Heart left ventricle (tissue), 16 donors: ENCODE measurements at regions not wholly inside any gene's neighbourhood (a gene's known extent, or its start where the extent isn't known, plus 50 kb on each side); places are given as distances from the start of the nearest gene placed in this dataset.

Source experiments
- ATAC-seq, 4 donors: fragments of 200-7000 bp; cut with Tn5 transposase; one replicate each; pipeline ENCODE4 v1.9.1; 2020 to 2022; ENCODE audit warnings: moderate library complexity in 4 of 4, mild to moderate bottlenecking in 3 of 4, moderate number of reproducible peaks in 1 of 4
- DNase-seq, 5 donors: peaks; one replicate each; pipeline ENCODE4 v3.0.0-alpha.2; 2020
- H3K27ac ChIP-seq, 12 donors: fragments of 200-600 bp; sonication (generic) in 4 of 12; one replicate each; pipeline versions ENCODE4 v1.5.0 to v1.8.0; 2016 to 2022; ENCODE audit warnings: mild to moderate bottlenecking in 2 of 12
- H3K27me3 ChIP-seq, 9 donors: fragments of 200-600 bp; sonication (generic) in 2 of 9; one replicate each; pipeline versions ENCODE4 v1.5.1 to v1.8.0; 2016 to 2022; ENCODE audit warnings: mild to moderate bottlenecking in 3 of 9
- H3K36me3 ChIP-seq, 9 donors: fragments of 200-600 bp; sonication (generic) in 2 of 9; one replicate each; pipeline versions ENCODE4 v1.5.0 to v1.8.0; 2018 to 2022; ENCODE audit warnings: mild to moderate bottlenecking in 2 of 9
- H3K4me1 ChIP-seq, 12 donors: fragments of 200-600 bp; sonication (generic) in 4 of 12; one replicate each; pipeline versions ENCODE4 v1.5.0 to v1.8.0; 2016 to 2022; ENCODE audit warnings: mild to moderate bottlenecking in 3 of 12
- H3K4me3 ChIP-seq, 12 donors: fragments of 200-600 bp; sonication (generic) in 4 of 12; one replicate each; pipeline versions ENCODE4 v1.5.0 to v1.8.0; 2017 to 2022; ENCODE audit warnings: mild to moderate bottlenecking in 9 of 12, moderate library complexity in 4 of 12
- H3K9me3 ChIP-seq, 12 donors: fragments of 200-600 bp; sonication (generic) in 4 of 12; one replicate each; pipeline versions ENCODE4 v1.5.0 to v1.8.0; 2016 to 2022; ENCODE audit warnings: mild to moderate bottlenecking in 1 of 12
- POLR2A ChIP-seq, 2 donors: fragments of 450-650 bp; IDR thresholded peaks; one replicate each; pipeline ENCODE4 v1.6.1; 2017; ENCODE audit warnings: antibody characterized with exemption in 2 of 2, mild to moderate bottlenecking in 2 of 2, moderate library complexity in 2 of 2
- WGBS, 4 donors: extraction: QIAGEN DNeasy Blood & Tissue Kit in 2 of 4; methylation state at CpG; one replicate each; pipeline versions ENCODE4 v1.1.5 to v1.1.7; 2013 to 2018; 5-methylcytosine and 5-hydroxymethylcytosine counted together
- intact Hi-C, 10 donors: fragments of 100-400 bp; cut with DNase I; formaldehyde crosslinking; loops; one replicate each; pipeline versions ENCODE4 v1.11.1 to v1.14.2; 2022
- TF ChIP-seq, protein P1 (sequence below), 12 donors: fragments of 200-600 bp; sonication (generic) in 4 of 12; IDR thresholded peaks; one replicate each; pipeline versions ENCODE4 v1.5.0 to v1.8.0; 2018 to 2022; ENCODE audit warnings: antibody characterized with exemption in 12 of 12, mild to moderate bottlenecking in 5 of 12
- donor health status: ischemic (EF 13 %, LVEDD 7.1; RV severe dilation, severe dysfunction).
- donor health status: healthy with polysubstance abuse.
- donor health status: DM: no; HTN: yes; CAD: no.
- donor health status: DM: no; HTN: no; CAD: no.
- donor health status: ischemic (EF 25% LVEDD 6.9; RV normal size, moderate dysfunction).
- donor health status: ischemic (EF 25% LVEDD 5.7; RV mildly dilated, moderate dysfunction).
- donor health status: healthy.
- donor health status: DM: yes; HTN: yes; CAD: no.
- donor health status: ischemic (EF 35%, LVEDD 5.7; RV mildly dilated, moderate dysfunction).
- donor health status: nonischemic (EF 11% LVEDD 7.7; RV severe dilation, severe dysfunction).
- donor health status: DM: yes; HTN: yes; CAD: no.
- donor health status: PGD.
- donor health status: ischemic (EF 29% LVEDD 5.4; RV normal size, mild dysfunction).
- donor health status: nonischemic (EF 23%, LVEDD 6.1; RV moderate dilation, normal function).

DNA sequence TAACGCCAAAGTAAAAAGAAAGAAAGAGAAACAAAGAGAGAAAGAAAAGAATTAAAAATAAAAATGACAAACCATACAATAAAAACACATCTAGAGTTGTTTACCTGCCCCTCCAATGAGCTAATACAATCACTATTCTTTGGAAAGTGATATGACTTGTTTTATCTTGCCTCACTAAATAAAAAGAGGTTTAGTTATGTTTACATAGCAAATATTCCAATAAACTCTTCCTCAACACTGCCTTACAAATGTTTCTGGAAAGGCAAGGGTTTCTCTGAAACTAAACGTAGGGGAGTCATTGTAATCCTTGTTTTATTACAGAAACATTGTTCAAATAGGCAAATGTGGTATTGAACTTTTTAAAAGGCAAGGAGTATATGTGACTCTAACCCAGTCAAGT, 396.2 kb downstream of the EPM2A start:
- intact Hi-C loops, result no loop called here
- 62 to 74% (median 69%) methylated on average over 2 of the region's 2 CpGs for WGBS, 4 donors
- Histone ChIP-seq H3K27ac (no peak overlapping the region), H3K27me3 (no peaks in the 10 kb centered on the region), H3K4me1 (no peaks in the 10 kb centered on the region), H3K36me3 (no peaks in the 10 kb centered on the region), H3K9me3 (no peaks in the 10 kb centered on the region), H3K4me3 (no peak overlapping the region)
- TF ChIP-seq, protein P1, sequence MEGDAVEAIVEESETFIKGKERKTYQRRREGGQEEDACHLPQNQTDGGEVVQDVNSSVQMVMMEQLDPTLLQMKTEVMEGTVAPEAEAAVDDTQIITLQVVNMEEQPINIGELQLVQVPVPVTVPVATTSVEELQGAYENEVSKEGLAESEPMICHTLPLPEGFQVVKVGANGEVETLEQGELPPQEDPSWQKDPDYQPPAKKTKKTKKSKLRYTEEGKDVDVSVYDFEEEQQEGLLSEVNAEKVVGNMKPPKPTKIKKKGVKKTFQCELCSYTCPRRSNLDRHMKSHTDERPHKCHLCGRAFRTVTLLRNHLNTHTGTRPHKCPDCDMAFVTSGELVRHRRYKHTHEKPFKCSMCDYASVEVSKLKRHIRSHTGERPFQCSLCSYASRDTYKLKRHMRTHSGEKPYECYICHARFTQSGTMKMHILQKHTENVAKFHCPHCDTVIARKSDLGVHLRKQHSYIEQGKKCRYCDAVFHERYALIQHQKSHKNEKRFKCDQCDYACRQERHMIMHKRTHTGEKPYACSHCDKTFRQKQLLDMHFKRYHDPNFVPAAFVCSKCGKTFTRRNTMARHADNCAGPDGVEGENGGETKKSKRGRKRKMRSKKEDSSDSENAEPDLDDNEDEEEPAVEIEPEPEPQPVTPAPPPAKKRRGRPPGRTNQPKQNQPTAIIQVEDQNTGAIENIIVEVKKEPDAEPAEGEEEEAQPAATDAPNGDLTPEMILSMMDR (IDR thresholded peaks at IDR 0.05), result no peak
- no peak for TF ChIP-seq POLR2A (IDR thresholded peaks at IDR 0.05)
- no peak for ATAC-seq
- no peak for DNase-seq

DNA sequence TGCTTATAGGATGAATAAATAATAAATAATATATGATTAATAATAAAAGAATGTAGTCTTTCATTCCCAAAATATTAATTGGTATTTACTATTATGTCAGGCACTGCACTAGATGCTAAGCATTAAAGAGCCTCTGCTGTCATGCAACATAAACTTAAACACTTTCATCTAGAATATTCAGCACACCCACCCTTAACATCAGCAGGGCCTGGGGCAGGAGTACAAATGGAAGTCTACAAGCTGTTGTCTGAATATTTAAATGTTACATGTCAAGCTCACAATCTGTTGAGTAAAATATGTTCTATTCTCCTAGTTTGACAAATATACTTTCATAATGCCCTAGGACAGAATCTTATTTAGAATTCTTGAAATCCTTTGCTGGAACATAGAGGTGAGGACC, 395.1 kb downstream of the EPM2A start:
- ATAC-seq (no peak), DNase-seq (no peak)
- H3K9me3 ChIP-seq, result no peaks in the 10 kb centered on the region
- H3K27ac ChIP-seq, result no peak overlapping the region
- TF ChIP-seq POLR2A (IDR thresholded peaks at IDR 0.05), result no peak
- TF ChIP-seq, protein P1 (IDR thresholded peaks at IDR 0.05), result no peak
- intact Hi-C loops, result no loop called here
- no peak overlapping the region for H3K4me3 ChIP-seq
- H3K36me3 ChIP-seq, result no peaks in the 10 kb centered on the region
- H3K27me3 ChIP-seq, result no peaks in the 10 kb centered on the region
- no peaks in the 10 kb centered on the region for H3K4me1 ChIP-seq

DNA sequence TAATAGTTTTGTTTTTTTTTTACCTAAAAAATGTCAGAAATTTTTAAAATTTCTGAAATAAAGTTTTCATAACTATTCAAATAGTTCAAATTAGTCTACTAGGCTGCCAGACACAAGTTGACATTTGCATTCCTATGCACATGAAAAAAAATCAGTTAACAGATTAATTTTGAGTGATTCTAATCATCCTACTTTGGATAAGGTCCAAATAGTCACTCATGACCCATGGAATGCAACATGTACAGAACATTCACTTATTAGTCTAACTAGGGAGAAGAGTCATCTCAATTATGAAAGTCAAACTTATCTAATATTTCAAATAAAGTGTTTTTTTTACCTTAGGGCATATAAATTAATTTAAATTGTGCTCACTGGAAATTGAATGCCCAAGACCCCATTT, 390.2 kb downstream of the EPM2A start:
- no peak for TF ChIP-seq POLR2A (IDR thresholded peaks at IDR 0.05)
- TF ChIP-seq, protein P1 (IDR thresholded peaks at IDR 0.05), result no peak

DNA sequence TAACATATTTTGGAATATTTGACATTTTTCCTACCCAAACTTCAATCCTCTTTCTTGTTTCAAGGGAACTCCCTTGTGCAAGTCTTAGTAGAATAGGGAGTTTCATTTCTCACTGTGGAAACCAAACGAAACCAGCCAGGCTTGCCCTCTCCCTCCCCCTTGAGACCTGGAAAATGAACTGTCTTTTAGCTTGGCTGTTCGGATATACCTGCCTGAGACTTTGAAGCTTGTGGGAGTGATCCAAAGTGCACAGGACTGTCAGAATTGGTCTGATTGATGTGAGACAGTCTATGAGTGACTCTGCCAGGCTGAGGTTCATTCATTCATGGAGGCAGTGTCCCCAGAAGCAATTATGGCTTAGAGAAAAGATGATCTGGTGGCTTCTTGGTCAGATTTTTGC, 388.1 kb downstream of the EPM2A start:
- Histone ChIP-seq H3K4me1 (peaks cover 0 to 10% (median 1%) of the 10 kb centered on the region in 12 donors), H3K27me3 (no peaks in the 10 kb centered on the region), H3K27ac (no peak overlapping the region), H3K4me3 (no peak overlapping the region), H3K36me3 (no peaks in the 10 kb centered on the region), H3K9me3 (no peaks in the 10 kb centered on the region)
- intact Hi-C loops, result no loop called here
- TF ChIP-seq, protein P1 (IDR thresholded peaks at IDR 0.05), result no peak
- DNase-seq, result no peak
- WGBS, 4 donors, result 76 to 93% (median 82%) methylated on average over 2 of the region's 2 CpGs
- no peak for ATAC-seq

More for the DNA sequence above, 390.2 kb downstream of the EPM2A start:
- no peaks in the 10 kb centered on the region for H3K27me3 ChIP-seq
- no peaks in the 10 kb centered on the region for H3K9me3 ChIP-seq
- no peak overlapping the region for H3K27ac ChIP-seq
- H3K4me1 ChIP-seq, result peaks cover 0 to 5% (median 0%) of the 10 kb centered on the region in 12 donors
- H3K36me3 ChIP-seq, result no peaks in the 10 kb centered on the region
- ATAC-seq (no peak), DNase-seq (no peak)
- no peak overlapping the region for H3K4me3 ChIP-seq
- intact Hi-C loops, result no loop called here
